ENCODE measurements at regions not wholly inside any gene's neighbourhood (a gene's known extent, or its start where the extent isn't known, plus 50 kb on each side); places are given as distances from the start of the nearest gene placed in this dataset.

GRCh38 chr2:66001538-66001937, 433.4 kb upstream of the MEIS1 start:
- no peak for DNase-seq (ENCODE audit: low read depth)
- no peak overlapping the region for H3K4me3 ChIP-seq (ENCODE audit: control insufficient read depth, low read depth, low read length)
- no peak for TF ChIP-seq CTCF (IDR thresholded peaks at IDR 0.05; ENCODE audit: control insufficient read depth, insufficient read depth, low read depth, low read length, missing control alignments)

GRCh38 chr2:66000901-66001300, 434.0 kb upstream of the MEIS1 start:
- no peak overlapping the region for H3K4me3 ChIP-seq (ENCODE audit: control insufficient read depth, low read depth, low read length)
- no peak for DNase-seq (ENCODE audit: low read depth)
- no peak for TF ChIP-seq CTCF (IDR thresholded peaks at IDR 0.05; ENCODE audit: control insufficient read depth, insufficient read depth, low read depth, low read length, missing control alignments)

GRCh38 chr2:65999796-66000195, 435.1 kb upstream of the MEIS1 start:
- no peak for DNase-seq (ENCODE audit: low read depth)
- TF ChIP-seq CTCF (IDR thresholded peaks at IDR 0.05; ENCODE audit: control insufficient read depth, insufficient read depth, low read depth, low read length, missing control alignments) = peak; percentile 24
- H3K4me3 ChIP-seq (ENCODE audit: control insufficient read depth, low read depth, low read length) = no peak overlapping the region

GRCh38 chr2:65999103-65999502, 435.8 kb upstream of the MEIS1 start:
- no peak for TF ChIP-seq CTCF (IDR thresholded peaks at IDR 0.05; ENCODE audit: control insufficient read depth, insufficient read depth, low read depth, low read length, missing control alignments)
- no peak overlapping the region for H3K4me3 ChIP-seq (ENCODE audit: control insufficient read depth, low read depth, low read length)
- DNase-seq (ENCODE audit: low read depth) = no peak

GRCh38 chr2:65997961-65998360, 437.0 kb upstream of the MEIS1 start:
- TF ChIP-seq CTCF (IDR thresholded peaks at IDR 0.05; ENCODE audit: control insufficient read depth, insufficient read depth, low read depth, low read length, missing control alignments) = no peak
- no peak for DNase-seq (ENCODE audit: low read depth)
- no peak overlapping the region for H3K4me3 ChIP-seq (ENCODE audit: control insufficient read depth, low read depth, low read length)

GRCh38 chr2:65992198-65992554, 442.7 kb upstream of the MEIS1 start:
- no peak overlapping the region for H3K4me3 ChIP-seq (ENCODE audit: control insufficient read depth, low read depth, low read length)
- DNase-seq (ENCODE audit: low read depth) = no peak
- TF ChIP-seq CTCF (IDR thresholded peaks at IDR 0.05; ENCODE audit: control insufficient read depth, insufficient read depth, low read depth, low read length, missing control alignments) = no peak
